AG04449 (cell line): ENCODE measurements at regions not wholly inside any gene's neighbourhood (a gene's known extent, or its start where the extent isn't known, plus 50 kb on each side); places are given as distances from the start of the nearest gene placed in this dataset.

ENCODE experiments used
- CTCF ChIA-PET: fragments of 350-600 bp; formaldehyde crosslinking; extraction: SDS; loops from one replicate; lab custom pipeline; 2021; ENCODE audit warnings: antibody characterized with exemption; lab: Yijun Ruan, JAX
- POLR2A ChIA-PET: fragments of 400-600, 350-600 bp; formaldehyde crosslinking; extraction: SDS; loops from one replicate; lab custom pipeline; 2020; ENCODE audit warnings: antibody characterized with exemption, inconsistent platforms; lab: Yijun Ruan, JAX
- DNase-seq: peaks from one replicate; pipeline ENCODE4 v3.0.0-alpha.2; 2010; ENCODE audit warnings: low read depth, low spot score
- H3K4me3 ChIP-seq: 2 replicates; pipeline ENCODE4 v1.5.1; 2011; ENCODE audit warnings: low read depth, mild to moderate bottlenecking, control low read depth, low read length
- TF ChIP-seq, protein P1 (sequence below): IDR thresholded peaks from one replicate; pipeline ENCODE4 v1.5.1; 2011; ENCODE audit warnings: mild to moderate bottlenecking, moderate library complexity, low read length, control low read depth, inconsistent platforms; ENCODE audit not compliant: insufficient read depth; ENCODE audit errors: missing control alignments

DNA sequence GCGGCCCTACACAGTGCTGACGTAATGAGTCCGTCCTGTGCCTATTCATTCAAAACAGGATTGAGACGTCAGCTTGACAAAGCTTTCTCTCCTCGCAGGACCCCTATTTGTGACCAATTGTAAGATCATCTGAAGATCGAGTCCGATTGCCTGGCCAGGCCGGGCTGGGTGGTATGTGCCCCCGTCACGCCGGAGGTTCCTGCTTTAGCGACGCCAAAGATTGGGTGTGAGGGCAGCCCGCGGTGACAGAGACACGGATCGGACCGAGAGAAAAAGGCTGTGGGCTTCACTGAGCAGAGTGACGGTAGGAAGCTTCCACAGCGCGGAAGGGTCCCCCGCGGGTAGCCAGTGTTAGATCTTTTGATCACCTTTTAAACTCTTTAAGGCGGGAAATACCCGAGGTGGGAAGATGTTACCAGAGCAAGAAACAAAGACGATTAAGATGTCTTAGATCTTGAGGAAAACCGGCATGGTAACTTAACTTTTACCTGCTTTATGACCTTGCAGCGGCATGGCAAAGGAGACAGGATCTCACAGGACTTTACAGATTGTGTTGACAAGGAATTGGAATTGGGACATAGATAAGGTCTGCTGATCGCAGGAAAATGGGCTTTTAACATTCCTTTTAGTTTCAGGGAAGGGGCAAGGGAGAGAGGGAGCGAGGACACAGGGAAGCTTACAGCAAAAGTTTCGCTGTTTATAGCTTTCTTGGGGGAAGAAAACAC lies 220.0 kb downstream of the METTL4 start:
- ChIA-PET POLR2A (no interaction called here), CTCF (no interaction called here)
- H3K4me3 ChIP-seq = no peak overlapping the region
- no peak for DNase-seq
- TF ChIP-seq, protein P1, sequence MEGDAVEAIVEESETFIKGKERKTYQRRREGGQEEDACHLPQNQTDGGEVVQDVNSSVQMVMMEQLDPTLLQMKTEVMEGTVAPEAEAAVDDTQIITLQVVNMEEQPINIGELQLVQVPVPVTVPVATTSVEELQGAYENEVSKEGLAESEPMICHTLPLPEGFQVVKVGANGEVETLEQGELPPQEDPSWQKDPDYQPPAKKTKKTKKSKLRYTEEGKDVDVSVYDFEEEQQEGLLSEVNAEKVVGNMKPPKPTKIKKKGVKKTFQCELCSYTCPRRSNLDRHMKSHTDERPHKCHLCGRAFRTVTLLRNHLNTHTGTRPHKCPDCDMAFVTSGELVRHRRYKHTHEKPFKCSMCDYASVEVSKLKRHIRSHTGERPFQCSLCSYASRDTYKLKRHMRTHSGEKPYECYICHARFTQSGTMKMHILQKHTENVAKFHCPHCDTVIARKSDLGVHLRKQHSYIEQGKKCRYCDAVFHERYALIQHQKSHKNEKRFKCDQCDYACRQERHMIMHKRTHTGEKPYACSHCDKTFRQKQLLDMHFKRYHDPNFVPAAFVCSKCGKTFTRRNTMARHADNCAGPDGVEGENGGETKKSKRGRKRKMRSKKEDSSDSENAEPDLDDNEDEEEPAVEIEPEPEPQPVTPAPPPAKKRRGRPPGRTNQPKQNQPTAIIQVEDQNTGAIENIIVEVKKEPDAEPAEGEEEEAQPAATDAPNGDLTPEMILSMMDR = no peak

DNA sequence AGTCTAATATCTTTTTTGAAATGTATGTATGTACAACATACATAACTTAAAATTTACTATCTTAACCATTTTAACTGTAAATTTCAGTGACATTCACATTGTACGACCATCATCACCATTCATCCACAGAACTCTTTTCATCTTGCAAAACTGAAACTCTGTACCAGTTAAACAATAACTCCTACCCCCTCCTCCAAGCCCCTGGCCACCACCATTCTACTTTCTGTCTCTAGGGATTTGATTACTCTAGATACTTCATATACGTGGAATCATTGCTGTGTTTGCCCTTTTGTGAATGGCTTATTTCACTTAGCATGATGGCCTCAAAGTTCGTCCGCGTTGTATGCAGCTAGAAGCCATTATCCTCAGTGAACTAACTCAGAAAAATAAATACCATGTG lies 217.0 kb downstream of the METTL4 start:
- POLR2A ChIA-PET = no interaction called here
- CTCF ChIA-PET = no interaction called here
- H3K4me3 ChIP-seq = no peak overlapping the region
- TF ChIP-seq, protein P1 = no peak
- DNase-seq = no peak

DNA sequence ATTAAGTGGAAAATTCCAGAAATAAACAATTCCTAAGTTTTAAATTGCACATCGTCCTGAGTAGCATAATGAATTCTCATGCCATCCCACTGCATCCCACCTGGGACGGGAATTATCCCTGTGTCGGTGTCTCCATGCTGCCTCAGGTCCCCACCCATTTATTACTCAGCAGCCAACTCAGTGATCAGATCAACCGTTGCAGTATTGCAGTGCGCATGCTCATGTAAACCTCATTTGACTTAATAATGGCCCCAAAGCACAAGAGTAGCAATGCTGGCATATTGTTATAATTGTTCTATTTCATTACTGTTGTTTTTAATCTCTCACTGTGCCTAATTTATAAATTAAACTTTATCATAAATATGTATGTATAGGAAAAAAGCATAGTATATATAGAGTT lies 214.4 kb downstream of the METTL4 start:
- TF ChIP-seq, protein P1 = no peak
- ChIA-PET CTCF (interaction anchor here (1.0 kb wide), 1 partner anchor 9 kb away, joined by 3 read pairs; no protein-coding TSS in a partner anchor), POLR2A (no interaction called here)
- no peak for DNase-seq
- H3K4me3 ChIP-seq = no peak overlapping the region

DNA sequence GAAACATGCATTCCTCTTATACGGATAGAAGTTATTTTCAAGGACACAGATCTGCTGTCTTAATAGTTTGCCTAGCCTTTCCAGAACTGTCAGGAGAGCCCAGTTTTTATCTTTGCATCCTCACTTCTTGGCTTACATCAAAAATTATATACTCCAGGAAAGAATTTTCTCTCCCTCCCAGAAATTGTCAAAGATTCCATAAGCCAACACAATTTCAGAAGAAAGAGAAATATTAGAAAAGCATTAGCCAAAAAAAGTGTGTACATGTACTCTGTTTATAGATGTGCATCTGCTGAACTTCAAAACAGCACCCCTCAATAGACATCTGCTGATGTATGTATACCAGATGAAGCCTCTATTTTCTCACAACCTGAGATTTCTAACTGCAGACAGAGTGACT lies 210.4 kb downstream of the METTL4 start:
- CTCF ChIA-PET = interaction anchor here (0.9 kb wide), 2 partner anchors 180 to 181 kb away, joined by 3 read pairs; no protein-coding TSS in a partner anchor
- no peak overlapping the region for H3K4me3 ChIP-seq
- POLR2A ChIA-PET = no interaction called here
- TF ChIP-seq, protein P1 = no peak
- DNase-seq = no peak

DNA sequence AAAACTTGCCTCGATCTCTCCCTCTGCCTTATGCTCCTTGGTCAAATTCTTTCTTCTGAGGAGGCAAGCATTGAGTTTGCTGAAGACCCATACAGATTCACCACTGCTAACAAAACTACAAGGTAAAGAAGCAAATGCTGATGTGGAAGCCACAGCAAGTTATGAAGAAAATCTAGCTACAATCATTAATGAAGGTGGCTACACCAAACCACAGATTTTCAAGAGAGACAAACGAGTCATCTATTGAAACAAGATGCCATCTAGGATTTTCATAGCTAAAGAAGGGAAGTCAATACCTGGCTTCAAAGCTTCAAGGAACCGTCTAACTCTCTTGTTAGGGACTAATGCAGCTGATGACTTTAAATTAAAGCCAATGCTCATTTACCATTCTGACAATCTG lies 203.2 kb downstream of the METTL4 start:
- TF ChIP-seq, protein P1 = no peak
- no peak overlapping the region for H3K4me3 ChIP-seq
- ChIA-PET POLR2A (no interaction called here), CTCF (no interaction called here)
- DNase-seq = no peak

DNA sequence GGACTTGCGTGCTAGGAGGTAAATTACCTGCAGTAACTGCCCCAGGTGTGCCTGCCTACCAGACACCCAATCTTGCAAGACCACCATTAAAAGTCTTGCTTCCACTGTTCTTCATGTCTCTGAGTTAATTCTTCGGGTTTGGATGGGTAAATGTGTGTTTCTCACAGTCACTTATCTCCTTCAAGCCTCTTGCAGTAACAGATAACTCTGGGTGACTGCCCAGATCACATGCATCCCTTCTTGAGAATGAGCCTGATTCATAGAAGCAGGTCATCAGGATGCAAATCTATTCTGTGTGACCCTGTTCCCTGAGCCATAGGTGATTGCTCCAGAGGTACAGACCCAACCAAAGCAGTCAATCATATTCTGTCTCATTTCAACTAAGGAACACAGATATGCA lies 194.6 kb downstream of the METTL4 start:
- CTCF ChIA-PET = no interaction called here
- H3K4me3 ChIP-seq = no peak overlapping the region
- DNase-seq = no peak
- TF ChIP-seq, protein P1 = no peak
- POLR2A ChIA-PET = no interaction called here
